SJSA1 (cell line): ENCODE measurements at regions not wholly inside any gene's neighbourhood (a gene's known extent, or its start where the extent isn't known, plus 50 kb on each side); places are given as distances from the start of the nearest gene placed in this dataset.

Experiments
- DNase-seq, 2 experiments: peaks; one replicate each; pipeline ENCODE4 v3.0.0-alpha.2; 2015 to 2020; ENCODE audit warnings: low spot score in 2 of 2, low read depth in 1 of 2
- H3K27ac ChIP-seq: fragments of 250-450 bp; sonication (Bioruptor Pico); 2 replicates; pipeline ENCODE4 v1.5.1; 2020; ENCODE audit warnings: mild to moderate bottlenecking, moderate library complexity
- H3K27me3 ChIP-seq: fragments of 250-450 bp; sonication (Bioruptor Pico); replicated peaks from 2 replicates; pipeline ENCODE4 v1.5.1; 2020; ENCODE audit warnings: mild to moderate bottlenecking, moderate library complexity
- H3K36me3 ChIP-seq: fragments of 250-450 bp; sonication (Bioruptor Pico); 2 replicates; pipeline ENCODE4 v1.5.1; 2020; ENCODE audit warnings: mild to moderate bottlenecking
- H3K4me1 ChIP-seq: fragments of 250-450 bp; sonication (Bioruptor Pico); replicated peaks from 2 replicates; pipeline ENCODE4 v1.6.1; 2021; ENCODE audit warnings: mild to moderate bottlenecking
- H3K4me3 ChIP-seq: fragments of 250-450 bp; sonication (Bioruptor Pico); 2 replicates; pipeline ENCODE4 v1.5.1; 2020; ENCODE audit warnings: mild to moderate bottlenecking
- H3K9me3 ChIP-seq: fragments of 250-450 bp; sonication (Bioruptor Pico); replicated peaks from 2 replicates; pipeline ENCODE4 v1.5.1; 2020; ENCODE audit warnings: mild to moderate bottlenecking

GRCh38 chr10:105840288-105840770 is 1199.2 kb downstream of the SORCS3 start:
- Histone ChIP-seq H3K9me3 (0 out of 2 replicates have a peak, but pooled peaks cover 2% of the 10 kb centered on the region), H3K36me3 (no peaks in the 10 kb centered on the region), H3K4me3 (no peak overlapping the region), H3K27ac (no peak overlapping the region), H3K27me3 (no peaks in the 10 kb centered on the region), H3K4me1 (no peaks in the 10 kb centered on the region)
- no peak for DNase-seq

- no peaks in the 10 kb centered on the region for H3K4me1 ChIP-seq
- H3K4me3 ChIP-seq: no peak overlapping the region
- H3K27me3 ChIP-seq: no peaks in the 10 kb centered on the region
- H3K9me3 ChIP-seq: 0 out of 2 replicates have a peak, but pooled peaks cover 2% of the 10 kb centered on the region
- H3K27ac ChIP-seq: no peak overlapping the region
- no peaks in the 10 kb centered on the region for H3K36me3 ChIP-seq
- no peak for DNase-seq
Observed at GRCh38 chr10:105838392-105838791, 1197.3 kb downstream of the SORCS3 start.

- no peak for DNase-seq
- H3K27ac ChIP-seq: no peak overlapping the region
- H3K4me3 ChIP-seq: no peak overlapping the region
- no peaks in the 10 kb centered on the region for H3K27me3 ChIP-seq
- H3K9me3 ChIP-seq: 0 out of 2 replicates have a peak, but pooled peaks cover 2% of the 10 kb centered on the region
- H3K4me1 ChIP-seq: no peaks in the 10 kb centered on the region
- no peaks in the 10 kb centered on the region for H3K36me3 ChIP-seq
Observed at GRCh38 chr10:105837951-105838350, 1196.9 kb downstream of the SORCS3 start.

DNA sequence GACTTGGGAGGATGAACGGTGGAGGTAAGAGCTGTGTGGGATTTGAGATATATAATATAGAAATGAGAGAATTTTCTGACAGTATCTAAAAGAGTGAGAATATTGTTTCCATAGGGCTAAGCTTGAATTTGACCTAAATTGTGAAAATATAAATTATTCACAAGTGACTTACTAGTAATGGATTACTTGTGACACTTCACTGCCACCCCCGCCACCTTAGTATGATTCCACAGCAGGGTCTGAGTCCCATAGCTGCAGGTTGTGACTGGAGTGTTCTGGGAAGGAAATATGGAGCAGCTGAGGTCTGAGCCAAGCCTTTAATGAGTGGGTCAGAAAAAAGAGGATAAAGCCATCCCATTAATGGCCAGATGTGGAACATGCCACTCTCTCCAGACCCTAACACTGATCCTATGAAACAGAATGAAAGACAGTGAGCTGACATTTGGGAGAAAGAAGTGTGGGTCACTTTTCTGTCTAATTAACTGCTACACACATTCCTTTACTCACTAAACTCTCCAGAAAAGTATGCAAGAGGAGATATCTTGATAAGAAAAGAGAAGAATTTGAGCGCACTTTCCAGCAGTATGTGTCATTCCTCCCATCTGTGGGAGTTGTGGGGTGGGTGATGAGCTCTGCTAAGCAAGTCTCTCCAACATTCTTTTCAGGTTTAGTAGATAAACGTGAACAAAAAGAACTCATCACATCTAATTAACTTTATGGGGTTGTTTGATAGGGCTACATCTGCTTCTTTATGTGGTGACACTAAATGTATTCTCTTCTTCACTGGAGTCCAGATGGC is 1193.4 kb downstream of the SORCS3 start:
- H3K36me3 ChIP-seq: no peaks in the 10 kb centered on the region
- no peaks in the 10 kb centered on the region for H3K27me3 ChIP-seq
- no peaks in the 10 kb centered on the region for H3K4me1 ChIP-seq
- H3K9me3 ChIP-seq: 0 out of 2 replicates have a peak, but pooled peaks cover 2% of the 10 kb centered on the region
- H3K27ac ChIP-seq: no peak overlapping the region
- no peak overlapping the region for H3K4me3 ChIP-seq
- DNase-seq: no peak

DNA sequence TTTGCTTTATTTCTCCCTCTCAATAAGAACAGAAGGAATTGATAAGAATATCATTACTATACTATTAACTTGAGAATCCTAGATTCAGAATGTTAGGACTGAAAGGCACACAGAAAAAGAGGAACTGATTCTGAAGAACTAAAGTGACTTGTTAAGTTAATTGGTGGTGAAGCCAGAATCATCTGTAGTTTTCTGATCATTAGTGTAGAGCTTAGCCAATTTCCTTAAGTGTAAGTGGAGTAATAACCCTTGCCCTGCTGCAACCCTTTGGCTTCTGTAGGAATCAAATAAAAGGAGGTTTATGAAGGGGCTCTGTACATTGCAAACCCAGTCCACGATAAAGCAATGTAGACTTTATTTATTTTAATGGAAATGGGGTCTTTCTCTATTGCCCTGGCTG is 1186.0 kb downstream of the SORCS3 start:
- Histone ChIP-seq H3K4me1 (no peaks in the 10 kb centered on the region), H3K36me3 (no peaks in the 10 kb centered on the region), H3K27ac (no peak overlapping the region), H3K27me3 (no peaks in the 10 kb centered on the region), H3K9me3 (0 out of 2 replicates have a peak, but pooled peaks cover 2% of the 10 kb centered on the region), H3K4me3 (no peak overlapping the region)
- no peak for DNase-seq

DNA sequence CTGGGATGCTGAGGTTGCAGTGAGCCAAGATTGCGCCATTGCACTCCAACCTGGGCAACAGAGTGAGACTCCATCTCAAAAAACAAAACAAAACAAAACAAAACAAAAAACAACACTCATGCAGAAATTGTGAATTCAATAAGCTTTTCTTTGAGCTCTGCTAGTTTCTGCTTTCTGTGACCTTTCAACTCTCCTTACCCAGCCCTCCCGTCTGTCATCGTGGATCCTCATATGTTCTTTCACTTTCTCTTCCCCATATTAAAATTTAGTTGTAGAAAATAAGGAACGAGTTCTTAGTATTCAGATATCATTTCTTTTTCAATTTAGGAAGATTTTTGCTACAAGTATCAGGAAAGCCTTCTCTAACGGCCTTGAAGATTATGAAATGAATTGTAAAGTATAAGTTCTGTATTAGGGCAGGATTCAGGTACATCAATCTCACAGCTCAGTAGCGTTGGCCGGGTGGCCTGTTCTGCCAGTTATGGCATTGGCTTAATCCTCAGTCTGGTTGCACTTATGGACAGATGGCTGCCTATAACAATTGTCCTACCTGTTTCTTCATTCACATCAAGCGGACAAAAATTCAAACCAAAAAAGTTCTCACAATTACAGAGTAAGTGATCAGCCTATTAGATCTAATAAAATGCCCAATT is 1167.0 kb downstream of the SORCS3 start:
- no peaks in the 10 kb centered on the region for H3K36me3 ChIP-seq
- no peak for DNase-seq
- H3K4me1 ChIP-seq: no peaks in the 10 kb centered on the region
- H3K9me3 ChIP-seq: no peaks in the 10 kb centered on the region
- no peak overlapping the region for H3K4me3 ChIP-seq
- H3K27ac ChIP-seq: no peak overlapping the region
- H3K27me3 ChIP-seq: no peaks in the 10 kb centered on the region

- Histone ChIP-seq H3K27ac (no peak overlapping the region), H3K36me3 (no peaks in the 10 kb centered on the region), H3K4me1 (no peaks in the 10 kb centered on the region), H3K27me3 (no peaks in the 10 kb centered on the region), H3K9me3 (peaks cover 2% of the 10 kb centered on the region; the same call in 1 of the 2 replicates), H3K4me3 (no peak overlapping the region)
- no peak for DNase-seq
Observed at GRCh38 chr10:105803206-105803605, 1162.1 kb downstream of the SORCS3 start.

GRCh38 chr10:105800641-105801040 is 1159.6 kb downstream of the SORCS3 start:
- Histone ChIP-seq H3K27ac (no peak overlapping the region), H3K27me3 (no peaks in the 10 kb centered on the region), H3K4me3 (no peak overlapping the region), H3K36me3 (no peaks in the 10 kb centered on the region), H3K9me3 (peaks cover 2% of the 10 kb centered on the region), H3K4me1 (no peaks in the 10 kb centered on the region)
- no peak for DNase-seq

- Histone ChIP-seq H3K27ac (no peak overlapping the region), H3K36me3 (no peaks in the 10 kb centered on the region), H3K4me3 (no peak overlapping the region), H3K4me1 (no peaks in the 10 kb centered on the region), H3K9me3 (peaks cover 2% of the 10 kb centered on the region), H3K27me3 (no peaks in the 10 kb centered on the region)
- DNase-seq: no peak
Observed at GRCh38 chr10:105798328-105798889, 1157.3 kb downstream of the SORCS3 start.

- H3K27ac ChIP-seq: no peak overlapping the region
- no peaks in the 10 kb centered on the region for H3K27me3 ChIP-seq
- peaks cover 2% of the 10 kb centered on the region for H3K9me3 ChIP-seq
- no peaks in the 10 kb centered on the region for H3K4me1 ChIP-seq
- H3K36me3 ChIP-seq: no peaks in the 10 kb centered on the region
- no peak for DNase-seq
- H3K4me3 ChIP-seq: no peak overlapping the region
Observed at GRCh38 chr10:105797234-105797890, 1156.3 kb downstream of the SORCS3 start.

DNA sequence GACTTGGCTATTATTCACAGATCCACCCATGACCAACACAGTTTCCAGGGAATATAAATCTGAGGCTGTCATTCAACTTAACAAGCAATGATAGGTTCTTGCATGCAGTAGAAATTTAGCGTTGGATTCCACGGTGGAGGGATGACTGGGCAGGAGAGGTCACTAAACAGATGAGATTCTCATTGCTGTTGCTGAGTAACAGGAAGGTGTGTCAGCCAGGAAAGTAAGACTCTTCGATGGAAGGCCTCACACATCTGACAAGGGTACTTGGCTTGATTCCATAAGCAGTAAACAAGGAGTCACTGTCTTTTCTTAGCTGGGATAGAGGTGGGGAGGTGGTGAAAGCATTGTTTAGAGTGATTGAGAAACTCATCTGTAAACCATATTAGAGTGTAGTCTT is 1152.0 kb downstream of the SORCS3 start:
- no peak overlapping the region for H3K27ac ChIP-seq
- H3K36me3 ChIP-seq: no peaks in the 10 kb centered on the region
- DNase-seq: no peak
- no peaks in the 10 kb centered on the region for H3K27me3 ChIP-seq
- no peaks in the 10 kb centered on the region; the same call in 1 of the 2 replicates for H3K9me3 ChIP-seq
- no peaks in the 10 kb centered on the region for H3K4me1 ChIP-seq
- no peak overlapping the region for H3K4me3 ChIP-seq

- H3K4me1 ChIP-seq: no peaks in the 10 kb centered on the region
Observed at GRCh38 chr10:105785721-105786120, 1144.6 kb downstream of the SORCS3 start.

DNA sequence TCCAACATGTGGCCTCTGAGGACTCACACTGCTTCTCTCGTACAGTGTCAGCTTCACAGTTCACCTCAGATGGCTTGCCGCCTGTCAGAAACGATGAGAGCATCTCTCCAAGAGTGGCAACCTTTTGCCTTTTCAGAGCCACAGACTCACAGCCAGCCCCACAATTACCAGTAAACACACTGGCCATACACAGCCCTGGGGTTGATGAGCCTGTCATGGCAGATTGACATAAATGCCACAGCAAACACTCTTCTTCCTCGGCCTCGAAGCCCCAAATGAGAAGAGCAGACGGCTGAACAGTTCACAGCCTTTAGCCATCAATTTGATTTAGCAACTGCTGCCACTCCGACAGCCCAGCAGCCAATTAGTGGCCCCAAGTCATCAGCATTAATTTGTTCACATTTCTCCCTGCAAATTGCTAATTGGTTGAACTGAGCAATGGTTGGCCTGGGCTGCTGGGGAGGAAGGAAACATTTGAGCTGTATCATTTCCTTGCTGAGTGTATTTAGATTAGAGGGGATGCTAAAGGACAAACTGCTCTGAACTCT is 1142.9 kb downstream of the SORCS3 start:
- DNase-seq: no peak
- Histone ChIP-seq H3K36me3 (no peaks in the 10 kb centered on the region), H3K9me3 (peaks cover 5% of the 10 kb centered on the region; the same call in 1 of the 2 replicates)

More at GRCh38 chr10:105785721-105786120, 1144.6 kb downstream of the SORCS3 start:
- peaks cover 5% of the 10 kb centered on the region; the same call in 1 of the 2 replicates for H3K9me3 ChIP-seq
- no peak for DNase-seq
- no peak overlapping the region for H3K27ac ChIP-seq
- no peak overlapping the region for H3K4me3 ChIP-seq
- H3K27me3 ChIP-seq: no peaks in the 10 kb centered on the region
- H3K36me3 ChIP-seq: no peaks in the 10 kb centered on the region

More for the DNA sequence above, 1142.9 kb downstream of the SORCS3 start:
- H3K27me3 ChIP-seq: no peaks in the 10 kb centered on the region
- no peak overlapping the region for H3K27ac ChIP-seq
- H3K4me1 ChIP-seq: no peaks in the 10 kb centered on the region
- H3K4me3 ChIP-seq: no peak overlapping the region
